HG03139 (cell line): ENCODE measurements at regions not wholly inside any gene's neighbourhood (a gene's known extent, or its start where the extent isn't known, plus 50 kb on each side); places are given as distances from the start of the nearest gene placed in this dataset.

Experiments used
- ATAC-seq: cut with Tn5 transposase; IDR thresholded peaks from one replicate; pipeline ENCODE4 v1.9.1; 2021; ENCODE audit not compliant: unreplicated experiment

- no peak for ATAC-seq
These were observed 692.1 kb downstream of the DNAJB9 start for GRCh38 chr7:109261781-109262180.

DNA sequence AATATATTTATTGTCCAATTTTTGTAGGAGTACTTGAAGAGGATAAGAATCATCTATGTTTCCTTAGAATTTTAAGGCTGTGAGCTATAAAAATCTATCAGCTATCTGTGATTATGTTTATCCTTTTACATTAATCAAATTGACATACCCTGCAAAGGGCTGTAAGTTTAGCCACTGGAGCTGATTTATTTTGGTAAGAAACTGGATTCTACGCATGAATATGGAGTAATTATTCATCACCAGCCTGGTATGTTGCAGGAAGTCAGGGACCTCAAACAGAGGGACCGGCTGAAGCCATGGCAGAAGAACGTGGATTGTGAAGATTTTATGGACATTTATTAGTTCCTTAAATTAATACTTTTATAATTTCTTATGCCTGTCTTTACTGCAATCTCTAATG lies 696.9 kb downstream of the DNAJB9 start:
- ATAC-seq = no peak

- no peak for ATAC-seq
These were observed 706.7 kb downstream of the DNAJB9 start for GRCh38 chr7:109276348-109276747.

- ATAC-seq = no peak
These were observed 713.1 kb downstream of the DNAJB9 start for GRCh38 chr7:109282726-109283125.

DNA sequence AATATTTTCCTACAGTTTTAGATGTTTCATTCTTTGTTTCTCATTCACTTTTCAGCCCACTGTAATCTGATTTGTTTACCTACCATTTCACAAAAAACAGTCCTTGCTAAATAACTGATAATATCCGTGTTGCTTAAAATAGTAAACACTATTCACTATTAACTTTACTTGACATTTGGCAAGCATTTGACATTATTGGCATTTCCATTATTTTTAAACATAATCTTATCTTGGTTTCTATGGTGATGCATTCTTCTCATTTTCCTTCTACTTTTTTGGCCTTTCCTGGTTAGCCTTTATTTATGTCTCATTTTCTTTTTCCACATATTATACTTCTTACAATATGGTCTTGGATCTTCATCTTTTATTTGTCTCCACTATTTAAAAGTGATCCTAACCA lies 715.3 kb downstream of the DNAJB9 start:
- ATAC-seq = no peak

GRCh38 chr7:109295158-109295557 lies 725.5 kb downstream of the DNAJB9 start:
- no peak for ATAC-seq

DNA sequence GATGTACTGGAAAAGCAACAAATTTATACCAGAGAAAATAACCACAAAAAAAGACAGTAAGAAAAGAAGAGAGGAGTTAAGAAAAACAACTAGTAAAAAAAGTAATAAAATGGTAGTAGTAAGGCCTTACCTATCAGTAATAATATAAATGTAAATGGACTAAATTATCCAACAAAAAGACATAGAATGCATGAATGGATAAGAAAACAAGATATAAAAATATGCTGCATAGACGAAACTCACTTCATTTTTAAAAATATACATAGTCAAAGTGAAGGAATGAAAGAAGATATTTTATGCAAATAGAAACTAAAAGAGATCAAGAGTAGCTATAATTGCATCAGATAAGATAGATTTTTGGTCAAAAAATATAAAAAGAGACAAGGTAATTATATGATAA lies 739.1 kb downstream of the DNAJB9 start:
- ATAC-seq = no peak

DNA sequence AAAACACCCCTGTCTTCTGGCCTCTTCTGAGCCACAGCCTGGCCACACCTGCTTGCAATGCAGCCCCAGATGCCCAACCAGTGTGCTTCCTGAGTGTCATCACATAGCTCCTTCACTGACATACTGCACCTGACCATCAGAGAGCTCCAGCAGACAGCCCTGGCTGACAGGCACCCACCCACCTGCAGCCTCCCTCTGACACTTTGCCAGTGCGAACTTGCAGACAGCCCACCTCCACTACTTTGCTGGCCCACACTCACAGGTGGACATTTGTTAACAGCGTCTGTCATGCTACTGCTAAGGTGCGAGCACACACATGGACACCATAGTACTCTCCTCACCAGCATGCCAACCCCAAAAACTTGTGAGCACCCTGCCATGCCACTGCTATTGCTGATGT lies 740.1 kb downstream of the DNAJB9 start:
- no peak for ATAC-seq

DNA sequence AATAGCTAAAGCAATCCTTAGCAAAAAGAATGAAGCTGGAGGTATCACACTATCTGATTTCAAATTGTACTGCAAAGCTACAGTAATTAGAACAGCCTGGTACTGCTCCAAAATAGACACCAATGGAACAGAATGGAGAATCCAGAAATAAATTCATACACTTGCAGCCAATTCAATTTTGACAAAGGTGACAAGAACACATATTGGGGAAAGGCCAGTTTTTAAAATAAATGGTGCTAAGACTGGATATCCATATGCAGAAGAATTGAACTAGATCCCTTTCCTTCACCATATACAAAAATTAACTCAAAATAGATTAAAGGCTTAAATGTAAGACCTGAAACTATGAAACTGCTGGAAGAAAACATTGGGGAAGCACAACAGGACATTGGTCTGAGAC lies 748.5 kb downstream of the DNAJB9 start:
- ATAC-seq = no peak

DNA sequence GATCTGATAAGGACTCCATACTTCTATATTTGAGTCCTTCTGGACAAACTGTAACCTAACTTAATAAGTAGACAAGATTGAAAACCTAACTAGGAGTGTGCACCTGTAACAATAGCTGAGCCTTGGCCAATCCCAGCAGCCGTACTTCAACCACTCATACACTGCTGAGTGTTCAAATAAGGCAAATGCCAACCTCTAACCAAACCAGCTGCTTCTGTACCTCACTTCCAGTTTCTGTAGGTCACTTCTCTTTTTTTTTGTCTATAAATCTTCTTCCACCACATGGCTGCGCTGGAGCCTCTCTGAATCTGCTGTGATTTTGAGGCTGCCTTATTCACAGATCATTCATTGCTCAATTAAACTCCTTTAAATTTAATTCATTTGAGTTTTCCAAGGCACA lies 753.2 kb downstream of the DNAJB9 start:
- no peak for ATAC-seq

DNA sequence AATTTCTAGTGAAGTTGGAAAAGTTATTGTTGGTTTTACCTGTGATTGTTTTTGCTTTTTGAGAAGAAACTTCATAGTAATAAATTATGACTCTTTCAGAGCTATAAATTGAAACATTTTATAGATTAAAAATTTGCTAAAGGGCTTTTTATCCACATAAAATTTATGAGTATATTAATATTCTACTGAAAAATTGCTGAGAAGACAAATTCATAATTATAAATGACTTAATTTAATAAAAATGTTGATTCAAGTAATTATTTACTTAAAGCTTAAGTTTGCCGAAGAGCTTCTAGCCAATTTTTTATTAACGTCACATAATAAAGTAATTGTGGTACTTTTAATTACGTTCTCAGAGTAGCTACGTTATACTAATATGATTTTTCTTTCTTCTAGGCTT lies 761.7 kb downstream of the DNAJB9 start:
- no peak for ATAC-seq

GRCh38 chr7:109335951-109336350 lies 766.3 kb downstream of the DNAJB9 start:
- ATAC-seq = no peak

GRCh38 chr7:109336531-109336930 lies 766.9 kb downstream of the DNAJB9 start:
- no peak for ATAC-seq

DNA sequence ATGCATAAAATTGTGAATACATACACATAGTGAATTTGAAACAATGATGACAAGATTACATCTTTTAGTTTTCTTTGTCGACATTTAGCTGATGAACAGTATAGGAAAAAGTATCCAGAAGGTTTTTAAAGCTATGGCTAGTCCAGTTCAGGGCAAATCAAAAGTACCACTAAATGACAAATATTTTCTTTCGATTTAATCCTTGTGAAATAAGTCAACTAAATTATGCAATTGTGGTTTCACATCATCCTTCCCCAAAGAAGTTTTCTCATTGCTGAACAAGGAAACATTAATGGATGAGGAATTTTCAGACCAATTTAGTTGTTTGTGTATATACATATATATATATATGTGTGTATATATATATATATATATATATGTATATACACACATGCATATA lies 774.0 kb downstream of the DNAJB9 start:
- no peak for ATAC-seq

DNA sequence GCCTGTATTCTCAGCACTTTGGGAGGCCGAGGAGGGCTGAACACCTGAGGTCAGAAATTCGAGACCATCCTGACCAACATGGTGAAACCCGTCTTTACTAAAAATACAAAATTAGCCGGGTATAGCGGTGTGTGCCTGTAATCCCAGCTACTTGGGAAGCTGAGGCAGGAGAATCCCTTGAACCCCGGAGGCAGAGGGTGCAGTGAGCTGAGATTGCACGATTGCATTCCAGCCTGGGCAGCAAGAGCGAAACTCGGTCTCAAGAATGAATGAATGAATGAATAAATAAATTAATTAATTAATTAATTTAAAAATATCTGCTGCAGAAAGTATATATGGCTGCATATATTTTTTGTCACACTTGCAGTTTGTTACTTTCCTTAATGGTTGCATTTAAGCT lies 781.8 kb downstream of the DNAJB9 start:
- no peak for ATAC-seq

DNA sequence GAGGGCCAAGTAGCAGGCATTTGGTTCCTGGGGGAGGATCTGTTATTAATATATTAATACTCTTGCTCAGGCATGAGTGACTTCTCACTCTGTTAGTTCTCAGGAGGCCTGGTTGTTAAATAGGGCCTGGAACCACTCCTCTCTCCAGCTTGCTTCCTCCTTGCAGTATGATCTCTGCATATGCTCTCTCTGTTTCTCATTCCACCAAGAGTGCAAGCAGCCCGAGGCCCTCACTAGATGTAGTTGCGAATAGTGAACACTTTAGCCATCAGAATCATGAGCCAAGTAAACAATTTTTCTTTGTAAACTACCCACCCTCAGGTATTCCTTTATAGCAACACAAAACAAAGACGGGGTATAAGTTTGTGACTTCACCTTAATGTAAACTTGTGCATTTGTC lies 784.3 kb downstream of the DNAJB9 start:
- ATAC-seq = no peak

- ATAC-seq = no peak
These were observed 784.9 kb downstream of the DNAJB9 start for GRCh38 chr7:109354552-109354951.

GRCh38 chr7:109375823-109376222 lies 806.1 kb downstream of the DNAJB9 start:
- ATAC-seq = no peak

DNA sequence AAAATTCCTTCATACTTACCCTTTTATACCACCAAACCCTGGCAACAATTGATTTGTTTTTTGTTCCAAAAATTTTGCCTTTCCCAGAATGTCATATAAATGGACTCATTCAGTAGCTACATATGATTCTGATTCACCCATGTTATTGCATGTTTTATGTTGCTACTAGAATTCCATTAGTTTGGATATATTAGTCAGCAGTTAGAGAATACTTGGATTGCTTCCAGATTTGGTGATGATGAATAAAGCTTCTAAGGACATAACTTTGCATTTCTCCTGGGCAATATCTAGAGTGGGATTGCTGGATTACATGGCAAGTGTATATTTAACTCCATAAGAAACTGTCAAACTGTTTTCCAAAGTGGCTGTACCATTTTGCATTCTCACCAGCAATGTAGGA lies 806.9 kb downstream of the DNAJB9 start:
- no peak for ATAC-seq

GRCh38 chr7:109377076-109377884 lies 807.6 kb downstream of the DNAJB9 start:
- ATAC-seq = no peak

GRCh38 chr7:109386959-109387358 lies 817.3 kb downstream of the DNAJB9 start:
- no peak for ATAC-seq

DNA sequence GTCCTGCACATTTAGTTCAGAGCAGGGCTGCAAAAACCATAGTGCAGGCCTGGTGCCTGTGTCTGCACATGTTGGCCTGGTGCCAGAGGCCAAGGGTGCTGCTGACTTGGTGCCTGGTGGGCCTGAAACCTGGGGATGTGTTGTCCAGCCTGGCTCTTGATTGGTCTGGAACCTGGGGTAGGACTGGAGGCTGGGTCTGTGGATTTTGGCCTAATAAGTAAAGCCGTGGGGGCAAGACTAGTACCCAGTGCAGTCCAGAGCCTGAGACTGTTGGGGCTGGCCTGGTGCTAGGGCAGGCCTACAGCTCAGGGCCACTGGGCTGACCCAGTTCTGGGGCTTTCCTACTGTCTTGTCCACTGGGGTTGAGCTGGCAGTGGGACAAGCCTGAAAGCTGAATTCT lies 817.9 kb downstream of the DNAJB9 start:
- ATAC-seq = no peak

- ATAC-seq = no peak
These were observed 821.6 kb downstream of the DNAJB9 start for GRCh38 chr7:109391240-109391639.
